ENCODE measurements at regions not wholly inside any gene's neighbourhood (a gene's known extent, or its start where the extent isn't known, plus 50 kb on each side); places are given as distances from the start of the nearest gene placed in this dataset.

DNA sequence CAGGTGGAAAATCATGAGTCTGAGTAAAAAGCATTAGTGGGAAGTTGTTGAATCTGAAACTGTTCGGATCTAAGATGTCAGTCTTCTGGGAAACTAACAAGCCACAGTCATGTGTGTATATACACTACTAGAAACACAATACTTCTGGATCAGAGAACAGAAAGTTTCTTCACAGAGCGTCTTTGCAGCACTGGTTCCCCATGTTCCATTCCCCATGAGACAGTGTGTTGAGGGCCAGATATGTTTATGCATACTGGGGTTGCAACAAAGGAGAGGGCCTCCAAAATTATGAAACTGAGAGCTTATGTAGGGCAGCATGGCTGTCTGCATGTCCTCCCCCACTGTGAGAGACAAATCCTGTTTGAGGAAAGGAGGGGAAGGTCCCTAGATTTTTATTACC, 295.0 kb upstream of the NAV3 start:
- no peaks in the 10 kb centered on the region for H3K27me3 ChIP-seq
- no peak for DNase-seq (ENCODE audit: low read depth in 1 of 2, low spot score in 1 of 2)

DNA sequence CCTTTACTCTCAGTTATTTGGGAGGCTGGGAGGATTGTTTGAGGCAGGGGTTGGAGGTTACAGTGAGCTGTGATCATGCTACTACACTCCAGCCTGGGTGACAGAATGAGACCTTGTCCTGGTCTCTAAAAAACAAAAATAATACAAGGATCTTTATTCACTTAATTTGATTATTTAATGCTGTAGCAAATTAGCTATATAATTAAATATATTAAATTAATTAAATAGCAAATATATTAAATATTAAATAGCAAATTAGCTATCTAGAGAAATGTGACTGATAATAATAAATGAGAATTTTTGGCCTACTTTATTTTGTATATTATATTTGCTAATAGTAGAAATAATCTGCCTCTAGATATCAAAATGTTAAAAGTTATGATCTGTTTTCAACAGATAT, 298.8 kb upstream of the NAV3 start:
- no peak for DNase-seq (ENCODE audit: low read depth in 1 of 2, low spot score in 1 of 2)
- H3K27ac ChIP-seq = no peak overlapping the region
- no peaks in the 10 kb centered on the region for H3K36me3 ChIP-seq
- TF ChIP-seq, protein P1, sequence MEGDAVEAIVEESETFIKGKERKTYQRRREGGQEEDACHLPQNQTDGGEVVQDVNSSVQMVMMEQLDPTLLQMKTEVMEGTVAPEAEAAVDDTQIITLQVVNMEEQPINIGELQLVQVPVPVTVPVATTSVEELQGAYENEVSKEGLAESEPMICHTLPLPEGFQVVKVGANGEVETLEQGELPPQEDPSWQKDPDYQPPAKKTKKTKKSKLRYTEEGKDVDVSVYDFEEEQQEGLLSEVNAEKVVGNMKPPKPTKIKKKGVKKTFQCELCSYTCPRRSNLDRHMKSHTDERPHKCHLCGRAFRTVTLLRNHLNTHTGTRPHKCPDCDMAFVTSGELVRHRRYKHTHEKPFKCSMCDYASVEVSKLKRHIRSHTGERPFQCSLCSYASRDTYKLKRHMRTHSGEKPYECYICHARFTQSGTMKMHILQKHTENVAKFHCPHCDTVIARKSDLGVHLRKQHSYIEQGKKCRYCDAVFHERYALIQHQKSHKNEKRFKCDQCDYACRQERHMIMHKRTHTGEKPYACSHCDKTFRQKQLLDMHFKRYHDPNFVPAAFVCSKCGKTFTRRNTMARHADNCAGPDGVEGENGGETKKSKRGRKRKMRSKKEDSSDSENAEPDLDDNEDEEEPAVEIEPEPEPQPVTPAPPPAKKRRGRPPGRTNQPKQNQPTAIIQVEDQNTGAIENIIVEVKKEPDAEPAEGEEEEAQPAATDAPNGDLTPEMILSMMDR (IDR thresholded peaks at IDR 0.05; ENCODE audit: low read depth, low read length) = no peak
- no peaks in the 10 kb centered on the region for H3K9me3 ChIP-seq (ENCODE audit: low read depth)
- H3K4me1 ChIP-seq (ENCODE audit: low read depth) = no peaks in the 10 kb centered on the region
- no peak overlapping the region for H3K4me3 ChIP-seq
- H3K27me3 ChIP-seq = no peaks in the 10 kb centered on the region

More for the DNA sequence above, 295.0 kb upstream of the NAV3 start:
- Histone ChIP-seq H3K36me3 (no peaks in the 10 kb centered on the region), H3K9me3 (ENCODE audit: low read depth) (no peaks in the 10 kb centered on the region), H3K4me3 (no peak overlapping the region), H3K27ac (no peak overlapping the region), H3K4me1 (ENCODE audit: low read depth) (no peaks in the 10 kb centered on the region)
- TF ChIP-seq, protein P1 (IDR thresholded peaks at IDR 0.05; ENCODE audit: low read depth, low read length) = no peak

DNA sequence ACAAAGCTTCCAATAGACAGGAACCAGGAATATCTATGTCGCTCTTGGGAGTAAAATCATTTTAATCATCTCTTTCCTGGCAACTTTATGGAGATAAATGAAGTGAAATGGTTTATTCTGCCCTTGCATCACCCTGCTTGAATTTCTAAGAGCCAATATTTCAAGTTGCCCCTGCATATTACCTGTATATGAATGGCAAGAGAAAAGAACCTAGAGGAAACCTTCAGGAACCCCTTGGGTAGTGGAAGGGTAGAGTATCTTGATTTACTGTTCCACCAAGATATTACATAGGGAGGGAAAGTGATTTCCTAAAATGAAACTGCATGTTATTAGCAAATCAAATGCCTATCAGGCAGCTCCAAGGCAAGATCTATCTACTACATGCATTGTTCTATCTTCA, 308.4 kb upstream of the NAV3 start:
- no peak for DNase-seq (ENCODE audit: low read depth in 1 of 2, low spot score in 1 of 2)
- TF ChIP-seq, protein P1 (IDR thresholded peaks at IDR 0.05; ENCODE audit: low read depth, low read length) = no peak

DNA sequence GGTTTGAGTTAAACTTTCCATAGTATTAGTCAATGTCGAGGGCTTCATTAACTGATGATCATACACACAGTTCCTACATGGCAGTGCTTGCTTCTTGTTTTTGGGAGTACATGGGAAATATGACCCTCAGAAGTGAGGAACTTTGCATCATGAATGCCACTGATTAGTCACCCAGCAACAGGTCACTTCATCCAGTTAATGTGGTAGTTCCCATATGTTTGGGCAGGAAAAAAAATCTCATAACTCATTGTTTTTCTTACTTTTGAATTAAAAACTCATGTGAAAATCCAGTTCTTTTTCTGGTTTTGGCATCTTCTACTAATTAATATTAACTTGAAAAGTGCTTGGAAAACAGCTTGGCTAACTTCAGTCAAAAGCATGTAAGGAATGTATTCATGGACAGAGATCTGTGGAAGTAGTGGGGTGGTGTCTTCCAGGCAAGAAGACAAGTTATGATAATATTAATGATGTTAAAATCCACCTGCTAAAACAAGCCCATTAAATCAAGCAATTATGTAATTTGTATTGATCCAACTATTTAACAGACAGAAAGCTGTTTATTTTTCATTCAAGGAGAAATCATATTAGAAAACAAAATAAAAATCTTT, 309.1 kb upstream of the NAV3 start:
- no peak overlapping the region for H3K4me3 ChIP-seq
- H3K36me3 ChIP-seq = no peaks in the 10 kb centered on the region
- H3K9me3 ChIP-seq (ENCODE audit: low read depth) = no peaks in the 10 kb centered on the region
- H3K27me3 ChIP-seq = no peaks in the 10 kb centered on the region
- H3K27ac ChIP-seq = no peak overlapping the region
- TF ChIP-seq, protein P1 (IDR thresholded peaks at IDR 0.05; ENCODE audit: low read depth, low read length) = no peak
- no peaks in the 10 kb centered on the region for H3K4me1 ChIP-seq (ENCODE audit: low read depth)
- DNase-seq (ENCODE audit: low read depth in 1 of 2, low spot score in 1 of 2) = no peak

More for the DNA sequence above, 308.4 kb upstream of the NAV3 start:
- H3K9me3 ChIP-seq (ENCODE audit: low read depth) = no peaks in the 10 kb centered on the region
- no peak overlapping the region for H3K27ac ChIP-seq
- no peak overlapping the region for H3K4me3 ChIP-seq
- no peaks in the 10 kb centered on the region for H3K4me1 ChIP-seq (ENCODE audit: low read depth)
- H3K27me3 ChIP-seq = no peaks in the 10 kb centered on the region
- no peaks in the 10 kb centered on the region for H3K36me3 ChIP-seq

DNA sequence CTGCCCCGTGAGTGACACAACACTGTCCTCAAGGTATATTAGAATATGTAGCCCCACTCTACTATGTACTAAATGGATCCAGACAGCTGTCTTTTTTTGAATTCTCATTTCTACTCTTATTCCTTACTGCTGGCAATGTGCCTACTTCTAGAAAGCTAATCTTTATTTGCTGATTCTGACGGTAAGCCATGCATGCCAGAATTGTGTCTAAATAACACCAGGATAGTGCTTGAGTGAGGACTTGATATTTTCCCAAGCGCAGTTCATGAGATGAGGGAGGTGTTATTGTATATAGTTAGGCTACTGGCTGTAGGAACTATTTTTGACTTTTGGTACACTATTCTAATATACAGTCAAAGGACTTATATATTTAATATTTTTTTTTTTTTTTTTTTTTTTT, 316.2 kb upstream of the NAV3 start:
- DNase-seq (ENCODE audit: low read depth in 1 of 2, low spot score in 1 of 2) = no peak
- TF ChIP-seq, protein P1 (IDR thresholded peaks at IDR 0.05; ENCODE audit: low read depth, low read length) = no peak
- H3K4me1 ChIP-seq (ENCODE audit: low read depth) = no peaks in the 10 kb centered on the region
- H3K4me3 ChIP-seq = no peak overlapping the region
- no peaks in the 10 kb centered on the region for H3K36me3 ChIP-seq
- peaks cover under 1% of the 10 kb centered on the region for H3K27me3 ChIP-seq
- no peaks in the 10 kb centered on the region for H3K9me3 ChIP-seq (ENCODE audit: low read depth)
- H3K27ac ChIP-seq = no peak overlapping the region

All from cardiac muscle cell (in vitro differentiated cells and primary cell).